ENCODE measurements at regions not wholly inside any gene's neighbourhood (a gene's known extent, or its start where the extent isn't known, plus 50 kb on each side); places are given as distances from the start of the nearest gene placed in this dataset.

DNA sequence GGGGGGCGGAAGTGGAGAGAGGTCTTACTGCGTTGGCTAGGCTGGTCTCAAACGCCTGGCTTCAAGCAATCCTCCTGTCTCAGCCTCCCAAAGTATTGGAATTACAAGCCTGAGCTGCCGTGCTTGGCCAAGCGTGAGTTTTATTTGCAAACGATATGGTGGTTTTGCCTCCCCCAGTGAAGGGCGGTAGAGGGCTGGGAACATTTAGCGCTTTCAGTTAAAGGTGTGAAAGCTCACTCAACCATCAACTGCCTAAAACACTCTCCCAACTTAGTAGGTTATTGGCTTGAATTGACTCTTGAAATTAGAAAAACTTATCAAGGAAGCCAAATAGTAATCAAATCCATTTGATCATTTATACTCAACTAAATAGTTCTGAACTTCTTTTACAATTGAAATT is 156.3 kb downstream of the ESM1 start:
- POLR2A ChIA-PET = no interaction called here
- TF ChIP-seq, protein P1, sequence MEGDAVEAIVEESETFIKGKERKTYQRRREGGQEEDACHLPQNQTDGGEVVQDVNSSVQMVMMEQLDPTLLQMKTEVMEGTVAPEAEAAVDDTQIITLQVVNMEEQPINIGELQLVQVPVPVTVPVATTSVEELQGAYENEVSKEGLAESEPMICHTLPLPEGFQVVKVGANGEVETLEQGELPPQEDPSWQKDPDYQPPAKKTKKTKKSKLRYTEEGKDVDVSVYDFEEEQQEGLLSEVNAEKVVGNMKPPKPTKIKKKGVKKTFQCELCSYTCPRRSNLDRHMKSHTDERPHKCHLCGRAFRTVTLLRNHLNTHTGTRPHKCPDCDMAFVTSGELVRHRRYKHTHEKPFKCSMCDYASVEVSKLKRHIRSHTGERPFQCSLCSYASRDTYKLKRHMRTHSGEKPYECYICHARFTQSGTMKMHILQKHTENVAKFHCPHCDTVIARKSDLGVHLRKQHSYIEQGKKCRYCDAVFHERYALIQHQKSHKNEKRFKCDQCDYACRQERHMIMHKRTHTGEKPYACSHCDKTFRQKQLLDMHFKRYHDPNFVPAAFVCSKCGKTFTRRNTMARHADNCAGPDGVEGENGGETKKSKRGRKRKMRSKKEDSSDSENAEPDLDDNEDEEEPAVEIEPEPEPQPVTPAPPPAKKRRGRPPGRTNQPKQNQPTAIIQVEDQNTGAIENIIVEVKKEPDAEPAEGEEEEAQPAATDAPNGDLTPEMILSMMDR (IDR thresholded peaks at IDR 0.05; ENCODE audit: insufficient read depth, low read length, missing control alignments) = no peak
- CTCF ChIA-PET = interaction anchor here (1.2 to 1.4 kb wide), 2 partner anchors 8 to 311 kb away, joined by 3 to 5 read pairs; partner anchors contain the start of gene SNX18
- no peak overlapping the region for H3K4me3 ChIP-seq (ENCODE audit: low read depth, low read length)
- no peak for DNase-seq (ENCODE audit: low read depth, low spot score)

DNA sequence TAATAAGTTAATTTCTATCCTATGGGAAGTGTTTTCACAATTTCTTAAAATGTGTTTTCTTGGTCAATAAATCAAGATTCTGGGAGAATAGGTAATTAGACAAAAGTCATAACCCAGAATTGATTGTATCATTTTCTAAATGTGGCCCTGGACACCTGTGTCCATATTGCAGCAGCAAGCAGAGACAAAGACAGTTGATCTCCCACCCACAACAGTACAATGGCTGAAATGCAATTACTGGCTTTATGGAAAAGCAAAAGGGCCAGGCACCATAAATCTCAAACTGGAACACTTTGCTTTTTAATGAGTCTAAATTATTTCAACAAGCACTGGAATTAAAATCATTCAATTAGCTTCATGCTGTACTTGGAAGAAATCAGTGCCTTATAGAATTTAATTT is 157.2 kb downstream of the ESM1 start:
- DNase-seq (ENCODE audit: low read depth, low spot score) = no peak
- H3K4me3 ChIP-seq (ENCODE audit: low read depth, low read length) = no peak overlapping the region
- ChIA-PET POLR2A (no interaction called here), CTCF (interaction anchor here (1.3 to 2.8 kb wide), 3 partner anchors 16 to 311 kb away, joined by 4 to 12 read pairs (median 5); partner anchors contain the start of gene SNX18)
- TF ChIP-seq, protein P1 (IDR thresholded peaks at IDR 0.05; ENCODE audit: insufficient read depth, low read length, missing control alignments) = no peak

DNA sequence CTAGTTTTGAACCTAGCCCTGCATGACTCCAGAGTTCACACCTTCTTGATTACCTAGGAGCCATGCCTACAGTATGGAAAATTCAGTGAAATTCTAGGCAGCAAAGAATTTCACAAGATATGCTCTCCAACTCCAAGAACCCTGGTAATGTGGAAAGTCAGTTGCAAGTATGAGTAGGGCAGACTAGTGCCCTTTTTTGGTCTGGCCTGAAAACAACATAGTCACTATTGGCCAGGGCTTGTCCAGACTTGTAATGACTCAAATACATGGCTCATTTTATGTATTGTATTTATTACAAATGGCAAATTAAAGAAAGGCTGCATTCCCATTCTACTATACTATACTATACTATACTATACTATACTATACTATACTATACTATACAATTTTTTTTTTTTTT is 160.4 kb downstream of the ESM1 start:
- POLR2A ChIA-PET = no interaction called here
- no peak overlapping the region for H3K4me3 ChIP-seq (ENCODE audit: low read depth, low read length)
- no peak for DNase-seq (ENCODE audit: low read depth, low spot score)
- TF ChIP-seq, protein P1 (IDR thresholded peaks at IDR 0.05; ENCODE audit: insufficient read depth, low read length, missing control alignments) = no peak
- CTCF ChIA-PET = no interaction called here

DNA sequence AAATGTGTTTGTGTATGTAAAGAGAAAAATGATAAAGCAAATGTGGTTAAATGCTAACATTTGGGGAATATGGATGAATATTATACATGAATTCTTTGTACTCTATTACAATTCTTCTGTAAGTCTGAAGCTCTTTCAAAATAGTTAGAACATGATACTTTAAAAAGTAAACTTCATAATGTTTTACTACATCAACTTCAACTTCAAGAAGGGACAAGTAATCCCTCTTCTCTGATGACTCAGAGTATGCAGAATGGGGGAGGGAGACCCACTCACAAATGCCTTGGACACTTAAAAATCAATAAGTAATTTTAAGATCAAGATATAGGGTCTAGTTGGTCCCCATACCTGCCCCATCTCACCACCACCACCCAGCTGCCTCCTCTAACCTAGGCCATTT is 162.4 kb downstream of the ESM1 start:
- POLR2A ChIA-PET = no interaction called here
- no peak overlapping the region for H3K4me3 ChIP-seq (ENCODE audit: low read depth, low read length)
- no peak for DNase-seq (ENCODE audit: low read depth, low spot score)
- CTCF ChIA-PET = interaction anchor here (0.8 kb wide), 1 partner anchor 306 kb away, joined by 3 read pairs; no protein-coding TSS in a partner anchor
- TF ChIP-seq, protein P1 (IDR thresholded peaks at IDR 0.05; ENCODE audit: insufficient read depth, low read length, missing control alignments) = no peak

DNA sequence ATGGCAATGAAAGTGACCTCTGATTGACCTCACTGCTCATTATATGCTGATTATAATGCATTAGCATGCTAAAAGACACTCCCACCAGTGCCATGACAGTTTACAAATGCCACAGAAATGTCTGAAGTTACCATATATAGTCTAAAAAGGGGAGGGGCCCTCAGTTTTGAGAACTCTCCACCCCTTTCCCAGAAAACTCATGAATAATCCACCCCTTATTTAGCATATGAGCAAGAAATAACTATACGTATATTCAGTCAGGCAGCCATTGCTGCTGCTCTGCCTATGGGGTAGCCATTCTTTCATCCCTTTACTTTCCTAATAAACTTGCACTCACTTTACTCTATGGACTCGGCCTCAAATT is 163.1 kb downstream of the ESM1 start:
- TF ChIP-seq, protein P1 (IDR thresholded peaks at IDR 0.05; ENCODE audit: insufficient read depth, low read length, missing control alignments) = no peak
- POLR2A ChIA-PET = no interaction called here
- no peak for DNase-seq (ENCODE audit: low read depth, low spot score)
- CTCF ChIA-PET = interaction anchor here (0.9 to 2.4 kb wide), 3 partner anchors 8 to 23 kb away, joined by 3 to 10 read pairs (median 3); no protein-coding TSS in a partner anchor
- H3K4me3 ChIP-seq (ENCODE audit: low read depth, low read length) = no peak overlapping the region

DNA sequence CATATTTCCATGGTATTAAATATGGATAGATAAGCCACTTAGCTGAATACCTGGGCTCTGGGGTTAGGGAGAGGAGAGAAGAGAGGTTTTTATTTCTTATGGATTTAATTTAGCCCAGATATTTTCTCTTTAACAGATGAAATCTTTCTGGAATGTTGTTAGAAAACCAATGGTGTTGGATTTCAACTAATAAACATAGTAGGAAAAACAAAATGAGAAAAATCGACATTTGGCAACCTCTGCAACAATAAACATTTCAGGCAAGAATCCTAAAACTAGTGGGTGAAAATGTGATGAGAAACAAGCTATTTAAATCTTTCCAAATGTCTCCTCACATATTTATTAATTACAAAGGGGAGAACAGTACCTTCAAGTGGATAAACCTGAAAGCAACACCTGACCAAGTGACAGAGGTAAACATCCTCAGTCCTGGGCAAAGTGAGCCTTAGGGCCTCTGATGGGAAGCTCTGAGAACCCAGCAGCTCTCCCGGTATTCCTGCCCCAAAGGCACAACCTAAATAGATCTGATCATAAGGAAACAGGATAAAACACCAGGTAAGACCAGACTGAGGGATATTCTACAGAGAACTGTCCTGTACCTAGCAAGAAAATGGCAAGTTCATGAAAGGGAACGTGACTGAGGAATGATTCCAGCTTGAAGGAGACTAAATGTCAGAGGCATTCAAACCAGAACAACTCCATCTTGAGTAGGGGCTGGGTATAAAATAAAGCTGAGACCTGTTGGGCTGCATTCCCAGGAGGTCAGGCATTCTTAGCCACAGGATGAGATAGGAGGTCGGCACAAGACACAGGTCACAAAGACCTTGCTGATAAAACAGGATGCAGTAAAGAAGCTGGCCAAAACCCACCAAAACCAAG is 163.7 kb downstream of the ESM1 start:
- POLR2A ChIA-PET = interaction anchor here (1.0 kb wide), 1 partner anchor 305 kb away, joined by 3 read pairs; no protein-coding TSS in a partner anchor
- no peak for DNase-seq (ENCODE audit: low read depth, low spot score)
- CTCF ChIA-PET = interaction anchor here (0.9 to 2.4 kb wide), 5 partner anchors 9 to 305 kb away, joined by 3 to 10 read pairs (median 7); no protein-coding TSS in a partner anchor
- TF ChIP-seq, protein P1 (IDR thresholded peaks at IDR 0.05; ENCODE audit: insufficient read depth, low read length, missing control alignments) = no peak
- H3K4me3 ChIP-seq (ENCODE audit: low read depth, low read length) = no peak overlapping the region
